Bronchial epithelial cell (primary cell): ENCODE measurements at regions not wholly inside any gene's neighbourhood (a gene's known extent, or its start where the extent isn't known, plus 50 kb on each side); places are given as distances from the start of the nearest gene placed in this dataset.

ENCODE experiments used
- DNase-seq: peaks from one replicate; pipeline ENCODE4 v3.0.0-alpha.2; 2010; ENCODE audit warnings: low read depth
- FAIRE-seq: peaks from 2 replicates; lab custom pipeline; 2011; peaks lifted over from hg19 to GRCh38; lab: Jason Lieb, UNC
- H3K27me3 ChIP-seq: 2 replicates; pipeline ENCODE4 v1.5.1; 2011; ENCODE audit warnings: low read length; ENCODE audit not compliant: control insufficient read depth, insufficient read depth
- H3K36me3 ChIP-seq: 2 replicates; pipeline ENCODE4 v1.5.1; 2011; ENCODE audit warnings: low read length; ENCODE audit not compliant: control insufficient read depth, insufficient read depth
- H3K4me3 ChIP-seq: 2 replicates; pipeline ENCODE4 v1.5.1; 2011; ENCODE audit warnings: mild to moderate bottlenecking, low read depth, low read length, control low read depth
- CTCF ChIP-seq: IDR thresholded peaks from 2 replicates; pipeline ENCODE4 v1.5.1; 2011; ENCODE audit warnings: mild to moderate bottlenecking, moderate library complexity, low read length, control low read depth, inconsistent platforms; ENCODE audit not compliant: insufficient read depth, severe bottlenecking

GRCh38 chr2:18209934-18210639 is 331.6 kb downstream of the KCNS3 start:
- DNase-seq (peak; percentile 96), FAIRE-seq (no peak)
- no peak overlapping the region for H3K4me3 ChIP-seq
- H3K27me3 ChIP-seq = no peaks in the 10 kb centered on the region
- no peaks in the 10 kb centered on the region for H3K36me3 ChIP-seq
- TF ChIP-seq CTCF = no peak

GRCh38 chr2:18208956-18209355 is 330.5 kb downstream of the KCNS3 start:
- FAIRE-seq (no peak), DNase-seq (no peak)
- no peak for TF ChIP-seq CTCF
- Histone ChIP-seq H3K36me3 (no peaks in the 10 kb centered on the region), H3K4me3 (no peak overlapping the region), H3K27me3 (no peaks in the 10 kb centered on the region)

DNA sequence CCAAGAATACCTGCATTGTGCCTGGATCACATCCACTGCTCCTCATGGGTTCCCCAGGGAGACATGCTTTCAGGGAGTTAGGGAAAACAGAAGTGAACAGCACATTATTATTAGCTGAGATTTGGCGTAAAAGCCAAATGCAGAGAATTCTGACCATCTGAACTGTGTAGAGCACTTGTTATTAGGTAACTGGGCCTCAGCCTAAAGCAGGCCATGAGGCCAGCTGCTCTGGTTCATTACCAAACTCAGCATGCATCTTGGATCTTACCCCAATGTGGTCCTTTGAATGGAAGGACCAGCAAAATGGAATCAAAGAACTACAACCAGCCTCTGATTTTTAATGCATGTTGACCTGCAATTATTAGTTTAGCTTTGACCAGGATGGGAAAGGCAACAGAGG is 322.3 kb downstream of the KCNS3 start:
- H3K36me3 ChIP-seq = no peaks in the 10 kb centered on the region
- DNase-seq (no peak), FAIRE-seq (no peak)
- H3K4me3 ChIP-seq = no peak overlapping the region
- TF ChIP-seq CTCF = no peak
- no peaks in the 10 kb centered on the region for H3K27me3 ChIP-seq

GRCh38 chr2:18198677-18199076 is 320.2 kb downstream of the KCNS3 start:
- no peaks in the 10 kb centered on the region for H3K27me3 ChIP-seq

GRCh38 chr2:18194161-18194560 is 315.7 kb downstream of the KCNS3 start:
- no peak overlapping the region for H3K4me3 ChIP-seq
- no peak for TF ChIP-seq CTCF
- FAIRE-seq = no peak
- DNase-seq = no peak
- H3K36me3 ChIP-seq = no peaks in the 10 kb centered on the region
- H3K27me3 ChIP-seq = no peaks in the 10 kb centered on the region

More at GRCh38 chr2:18198677-18199076, 320.2 kb downstream of the KCNS3 start:
- TF ChIP-seq CTCF = no peak
- no peak for DNase-seq
- no peaks in the 10 kb centered on the region for H3K36me3 ChIP-seq
- FAIRE-seq = no peak
- no peak overlapping the region for H3K4me3 ChIP-seq
